Uterus (tissue), 2 donors: ENCODE measurements at regions not wholly inside any gene's neighbourhood (a gene's known extent, or its start where the extent isn't known, plus 50 kb on each side); places are given as distances from the start of the nearest gene placed in this dataset.

Source experiments
- POLR2A ChIP-seq, 2 donors: fragments of 450-650 bp; IDR thresholded peaks; one replicate each; pipeline ENCODE4 v1.6.1; 2016; ENCODE audit warnings: antibody characterized with exemption in 2 of 2, mild to moderate bottlenecking in 1 of 2, moderate library complexity in 1 of 2
- TF ChIP-seq, protein P1 (sequence below), 4 experiments: fragments of 200-600 bp in 2 of 4; fragments of 450-650 bp in 2 of 4; sonication (generic) in 2 of 4; IDR thresholded peaks; one replicate each; pipeline ENCODE4 v1.5.1; 2016 to 2019; ENCODE audit warnings: antibody characterized with exemption in 4 of 4, mild to moderate bottlenecking in 2 of 4, moderate library complexity in 1 of 4

DNA sequence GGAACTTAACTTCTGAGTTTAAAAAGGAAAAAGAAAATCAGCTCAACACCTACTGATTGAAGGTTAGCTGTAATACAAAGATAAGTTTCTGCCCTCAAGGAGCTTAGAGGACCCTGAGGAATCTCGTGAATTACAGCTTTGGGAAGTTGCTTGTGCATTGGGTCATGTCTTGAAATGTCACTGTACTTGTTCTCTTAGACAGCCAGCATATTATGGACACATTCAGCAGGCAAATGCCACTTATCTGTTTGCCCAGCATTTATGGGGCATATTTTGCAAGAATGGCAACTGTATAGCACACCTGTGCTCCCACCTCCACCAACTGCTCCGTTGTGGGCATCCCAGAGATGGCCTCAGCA, 263.6 kb upstream of the CRY1 start:
- TF ChIP-seq, protein P1, sequence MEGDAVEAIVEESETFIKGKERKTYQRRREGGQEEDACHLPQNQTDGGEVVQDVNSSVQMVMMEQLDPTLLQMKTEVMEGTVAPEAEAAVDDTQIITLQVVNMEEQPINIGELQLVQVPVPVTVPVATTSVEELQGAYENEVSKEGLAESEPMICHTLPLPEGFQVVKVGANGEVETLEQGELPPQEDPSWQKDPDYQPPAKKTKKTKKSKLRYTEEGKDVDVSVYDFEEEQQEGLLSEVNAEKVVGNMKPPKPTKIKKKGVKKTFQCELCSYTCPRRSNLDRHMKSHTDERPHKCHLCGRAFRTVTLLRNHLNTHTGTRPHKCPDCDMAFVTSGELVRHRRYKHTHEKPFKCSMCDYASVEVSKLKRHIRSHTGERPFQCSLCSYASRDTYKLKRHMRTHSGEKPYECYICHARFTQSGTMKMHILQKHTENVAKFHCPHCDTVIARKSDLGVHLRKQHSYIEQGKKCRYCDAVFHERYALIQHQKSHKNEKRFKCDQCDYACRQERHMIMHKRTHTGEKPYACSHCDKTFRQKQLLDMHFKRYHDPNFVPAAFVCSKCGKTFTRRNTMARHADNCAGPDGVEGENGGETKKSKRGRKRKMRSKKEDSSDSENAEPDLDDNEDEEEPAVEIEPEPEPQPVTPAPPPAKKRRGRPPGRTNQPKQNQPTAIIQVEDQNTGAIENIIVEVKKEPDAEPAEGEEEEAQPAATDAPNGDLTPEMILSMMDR (IDR thresholded peaks at IDR 0.05), result no peak
- TF ChIP-seq POLR2A (IDR thresholded peaks at IDR 0.05), result no peak
